Liver (tissue), 3 donors: ENCODE measurements at regions not wholly inside any gene's neighbourhood (a gene's known extent, or its start where the extent isn't known, plus 50 kb on each side); places are given as distances from the start of the nearest gene placed in this dataset.

ENCODE experiments used
- GABPA ChIP-seq, 2 donors: IDR thresholded peaks in 1 of 2; conservative IDR thresholded peaks in 1 of 2; 2 replicates each; pipeline ENCODE4 v1.6.1; 2016; ENCODE audit warnings: antibody characterized with exemption in 2 of 2, mild to moderate bottlenecking in 1 of 2, moderate library complexity in 1 of 2
- HNF4G ChIP-seq: IDR thresholded peaks from 2 replicates; pipeline ENCODE4 v1.6.1; 2016; ENCODE audit warnings: antibody characterized with exemption
- TAF1 ChIP-seq: conservative IDR thresholded peaks from 2 replicates; pipeline ENCODE4 v1.6.1; 2016; ENCODE audit warnings: antibody characterized with exemption, mild to moderate bottlenecking
- TF ChIP-seq, protein P1 (sequence below): fragments of 150-350 bp; IDR thresholded peaks from 2 replicates; pipeline ENCODE4 v1.5.1; 2017; ENCODE audit warnings: improper control_type of control experiment, low read depth, low read length; ENCODE audit not compliant: missing input control
- donor health status: healthy.
- donor health status: healthy.

DNA sequence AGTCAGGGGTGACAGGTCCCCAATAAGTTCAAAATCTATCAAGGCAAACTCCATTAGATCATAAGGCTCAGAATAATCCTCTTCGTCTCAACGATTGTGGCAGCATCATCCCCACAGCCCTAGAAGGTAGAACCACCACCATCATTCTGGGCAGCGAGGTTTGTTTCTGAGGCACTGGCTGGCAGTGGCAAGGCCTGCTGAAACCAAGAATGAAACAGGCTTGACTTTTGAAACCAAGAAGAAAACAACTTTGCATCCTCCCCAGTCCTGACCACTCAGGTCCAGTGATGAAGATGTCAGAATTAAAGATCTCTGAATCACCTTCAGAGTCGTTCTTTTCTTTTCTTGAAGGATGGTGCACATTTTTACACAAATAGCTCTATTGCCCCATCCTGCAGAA lies 152.6 kb upstream of the SYT1 start:
- TF ChIP-seq, protein P1, sequence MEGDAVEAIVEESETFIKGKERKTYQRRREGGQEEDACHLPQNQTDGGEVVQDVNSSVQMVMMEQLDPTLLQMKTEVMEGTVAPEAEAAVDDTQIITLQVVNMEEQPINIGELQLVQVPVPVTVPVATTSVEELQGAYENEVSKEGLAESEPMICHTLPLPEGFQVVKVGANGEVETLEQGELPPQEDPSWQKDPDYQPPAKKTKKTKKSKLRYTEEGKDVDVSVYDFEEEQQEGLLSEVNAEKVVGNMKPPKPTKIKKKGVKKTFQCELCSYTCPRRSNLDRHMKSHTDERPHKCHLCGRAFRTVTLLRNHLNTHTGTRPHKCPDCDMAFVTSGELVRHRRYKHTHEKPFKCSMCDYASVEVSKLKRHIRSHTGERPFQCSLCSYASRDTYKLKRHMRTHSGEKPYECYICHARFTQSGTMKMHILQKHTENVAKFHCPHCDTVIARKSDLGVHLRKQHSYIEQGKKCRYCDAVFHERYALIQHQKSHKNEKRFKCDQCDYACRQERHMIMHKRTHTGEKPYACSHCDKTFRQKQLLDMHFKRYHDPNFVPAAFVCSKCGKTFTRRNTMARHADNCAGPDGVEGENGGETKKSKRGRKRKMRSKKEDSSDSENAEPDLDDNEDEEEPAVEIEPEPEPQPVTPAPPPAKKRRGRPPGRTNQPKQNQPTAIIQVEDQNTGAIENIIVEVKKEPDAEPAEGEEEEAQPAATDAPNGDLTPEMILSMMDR: no peak
- TF ChIP-seq HNF4G: no peak
- no peak for TF ChIP-seq TAF1
- no peak for TF ChIP-seq GABPA (IDR thresholded peaks at IDR 0.05 in 1 of 2, conservative IDR thresholded peaks at IDR 0.05 in 1 of 2)
